ENCODE measurements at regions not wholly inside any gene's neighbourhood (a gene's known extent, or its start where the extent isn't known, plus 50 kb on each side); places are given as distances from the start of the nearest gene placed in this dataset.

DNA sequence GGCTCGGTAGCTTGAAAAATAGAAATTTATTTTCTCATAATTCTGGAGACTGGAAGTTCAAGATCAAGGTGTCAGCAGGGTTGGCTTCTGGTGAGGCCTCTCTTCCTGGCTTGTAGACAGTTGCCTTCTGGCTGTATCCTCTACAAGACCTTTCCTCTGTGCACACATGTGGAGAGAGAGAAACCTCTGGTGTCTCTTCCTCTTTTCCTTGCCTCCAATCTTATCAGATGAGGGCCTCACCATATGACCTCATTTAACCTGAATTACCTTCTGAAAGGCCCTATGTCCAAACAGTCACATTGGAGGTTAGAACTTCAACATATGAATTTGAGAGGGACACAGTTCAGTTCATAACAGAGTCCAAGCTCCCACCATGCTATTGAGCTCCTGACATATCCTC lies 166.4 kb downstream of the TTC8 start:
- DNase-seq (no peak), ATAC-seq (no peak)
- H3K4me3 ChIP-seq: no peak overlapping the region
- H3K27ac ChIP-seq: no peak overlapping the region
- H3K9me3 ChIP-seq: no peaks in the 10 kb centered on the region
- no peaks in the 10 kb centered on the region for H3K27me3 ChIP-seq
- H3K4me1 ChIP-seq: no peaks in the 10 kb centered on the region
- TF ChIP-seq POLR2A (IDR thresholded peaks at IDR 0.05) (no peak), CTCF (IDR thresholded peaks at IDR 0.05) (no peak)
- intact Hi-C loops (cut with DNase I): no loop called here
- no peaks in the 10 kb centered on the region for H3K36me3 ChIP-seq
- 86% methylated on average over 1 of the region's 1 CpG for WGBS (ENCODE audit: insufficient coverage, low coverage, low lambda C conversion rate, missing lambda C conversion rate)

GRCh38 chr14:88992011-88992410 lies 167.6 kb downstream of the TTC8 start:
- no peaks in the 10 kb centered on the region for H3K4me1 ChIP-seq
- ATAC-seq (no peak), DNase-seq (no peak)
- WGBS (ENCODE audit: insufficient coverage, low coverage, low lambda C conversion rate, missing lambda C conversion rate): 41% methylated on average over 3 of the region's 3 CpGs
- H3K27me3 ChIP-seq: no peaks in the 10 kb centered on the region
- H3K27ac ChIP-seq: no peak overlapping the region
- no peaks in the 10 kb centered on the region for H3K36me3 ChIP-seq
- TF ChIP-seq POLR2A (IDR thresholded peaks at IDR 0.05) (no peak), CTCF (IDR thresholded peaks at IDR 0.05) (no peak)
- intact Hi-C loops (cut with DNase I): no loop called here
- no peak overlapping the region for H3K4me3 ChIP-seq
- no peaks in the 10 kb centered on the region for H3K9me3 ChIP-seq

DNA sequence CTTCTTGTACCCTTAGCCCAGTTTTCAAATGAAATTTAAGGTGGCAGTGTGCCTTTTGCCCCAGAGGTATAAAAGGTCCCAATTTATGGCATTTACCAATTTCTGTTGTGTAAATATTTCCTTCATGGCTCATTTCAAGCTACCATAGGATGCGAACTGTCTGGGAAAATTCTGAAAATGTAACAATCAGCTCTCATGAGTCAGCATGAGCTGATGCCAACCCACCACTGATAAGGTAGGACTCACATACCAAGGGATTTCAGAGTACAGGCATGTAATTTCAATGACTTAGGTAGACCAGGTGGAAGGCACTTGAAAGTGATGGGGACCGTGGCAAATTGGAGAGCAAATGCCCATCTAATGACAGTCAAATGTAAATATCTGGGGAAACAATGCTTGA lies 169.5 kb downstream of the TTC8 start:
- intact Hi-C loops (cut with DNase I): no loop called here
- ATAC-seq: no peak
- 81% methylated on average over 2 of the region's 2 CpGs for WGBS (ENCODE audit: insufficient coverage, low coverage, low lambda C conversion rate, missing lambda C conversion rate)

GRCh38 chr14:88995437-88996198 lies 171.2 kb downstream of the TTC8 start:
- TF ChIP-seq POLR2A (IDR thresholded peaks at IDR 0.05) (no peak), CTCF (IDR thresholded peaks at IDR 0.05) (no peak)
- DNase-seq (no peak), ATAC-seq (peak in 2 of 4 donors; percentile 25 to 69)
- Histone ChIP-seq H3K27me3 (no peaks in the 10 kb centered on the region), H3K4me3 (no peak overlapping the region), H3K27ac (no peak overlapping the region), H3K9me3 (no peaks in the 10 kb centered on the region), H3K4me1 (no peaks in the 10 kb centered on the region), H3K36me3 (no peaks in the 10 kb centered on the region)
- intact Hi-C loops (cut with DNase I): no loop called here
- 57% methylated on average over 9 of the region's 9 CpGs for WGBS (ENCODE audit: insufficient coverage, low coverage, low lambda C conversion rate, missing lambda C conversion rate)

More for the DNA sequence above, 169.5 kb downstream of the TTC8 start:
- Histone ChIP-seq H3K36me3 (no peaks in the 10 kb centered on the region), H3K27me3 (no peaks in the 10 kb centered on the region), H3K4me3 (no peak overlapping the region), H3K4me1 (no peaks in the 10 kb centered on the region), H3K27ac (no peak overlapping the region), H3K9me3 (no peaks in the 10 kb centered on the region)
- no peak for DNase-seq
- no peak for TF ChIP-seq CTCF (IDR thresholded peaks at IDR 0.05)
- no peak for TF ChIP-seq POLR2A (IDR thresholded peaks at IDR 0.05)

Measured in right lobe of liver (tissue), 6 donors.